HCT116 (cell line): ENCODE measurements at regions not wholly inside any gene's neighbourhood (a gene's known extent, or its start where the extent isn't known, plus 50 kb on each side); places are given as distances from the start of the nearest gene placed in this dataset.

Experiments
- ATAC-seq: fragments of 200-7000 bp; cut with Tn5 transposase; 2 replicates; pipeline ENCODE4 v1.9.1; 2020; ENCODE audit warnings: mild to moderate bottlenecking, moderate library complexity
- BruUV-seq: library from RNA; stranded (reverse); fragments of 400-500 nt; replicated peaks from 2 replicates; lab custom pipeline; 2021; lab: Mats Ljungman, UMichigan
- CTCF ChIA-PET: fragments of 300-600 bp; sonication (Branson Sonifier 250); formaldehyde crosslinking; loops from one replicate; lab custom pipeline; 2021; ENCODE audit warnings: antibody characterized with exemption; lab: Charles Lee
- POLR2A ChIA-PET: fragments of 300-600, 350-600 bp; sonication (Branson Sonifier 250); formaldehyde crosslinking; loops from one replicate; lab custom pipeline; 2021; ENCODE audit warnings: antibody characterized with exemption; lab: Charles Lee
- RAD21 ChIA-PET, 2 experiments: fragments of 300-600 bp; sonication (Branson Sonifier 250); formaldehyde crosslinking; loops; one replicate each; lab custom pipeline; 2023; ENCODE audit warnings: low total read pairs in 2 of 2; ENCODE audit not compliant: uncharacterized antibody in 2 of 2, unreplicated experiment in 2 of 2, low non-redundant PET in 1 of 2; lab: Charles Lee
- DNase-seq: peaks from one replicate; pipeline ENCODE4 v3.0.0-alpha.2; 2010; ENCODE audit warnings: low read depth, low spot score
- H2AFZ ChIP-seq: fragments of 200-600 bp; shearing (Covaris generic), sonication (generic); 2 replicates; pipeline ENCODE4 v1.6.1; 2017; ENCODE audit warnings: low read depth, mixed run types, mixed read lengths, antibody characterized with exemption, low read length; ENCODE audit not compliant: poor library complexity, severe bottlenecking
- H3K27ac ChIP-seq: 2 replicates; pipeline ENCODE4 v1.5.1; 2012; ENCODE audit warnings: low read depth, low read length
- H3K27me3 ChIP-seq: fragments of 200-600 bp; sonication (generic); 2 replicates; pipeline ENCODE4 v1.6.1; 2016; ENCODE audit warnings: mixed run types, low read length, mixed read lengths; ENCODE audit not compliant: insufficient read depth
- H3K36me3 ChIP-seq, 2 experiments: fragments of 200-500 bp in 1 of 2; fragments of 200-600 bp in 1 of 2; sonication (Bioruptor generic) in 1 of 2; sonication (generic) in 1 of 2; 2 replicates each; pipeline versions ENCODE4 v1.5.1 to v1.6.1; 2014 to 2016; ENCODE audit warnings: low read length in 2 of 2, inconsistent platforms in 1 of 2, mixed read lengths in 1 of 2, mixed run types in 1 of 2; ENCODE audit not compliant: insufficient read depth in 2 of 2, control insufficient read depth in 1 of 2
- H3K4me1 ChIP-seq, 2 experiments: fragments of 200-600 bp in 1 of 2; sonication (generic) in 1 of 2; 2 replicates each; pipeline versions ENCODE4 v1.5.1 to v1.6.1; 2012 to 2017; ENCODE audit warnings: low read length in 2 of 2, inconsistent platforms in 1 of 2, mild to moderate bottlenecking in 1 of 2, mixed read lengths in 1 of 2, mixed run types in 1 of 2, moderate library complexity in 1 of 2; ENCODE audit not compliant: insufficient read depth in 2 of 2, control insufficient read depth in 1 of 2
- H3K4me2 ChIP-seq: fragments of 200-600 bp; sonication (generic); 2 replicates; pipeline ENCODE4 v1.6.1; 2017; ENCODE audit warnings: mixed run types, low read length, mixed read lengths
- H3K4me3 ChIP-seq, 2 experiments: fragments of 200-600 bp in 1 of 2; sonication (generic) in 1 of 2; replicated peaks in 1 of 2; 2 replicates each; pipeline ENCODE4 v1.5.1; 2011 to 2016; ENCODE audit warnings: low read length in 2 of 2, control low read depth in 1 of 2, low read depth in 1 of 2, mild to moderate bottlenecking in 1 of 2, mixed read lengths in 1 of 2, mixed run types in 1 of 2
- H3K79me2 ChIP-seq: fragments of 200-600 bp; sonication (generic); 2 replicates; pipeline ENCODE4 v1.6.1; 2017; ENCODE audit warnings: mild to moderate bottlenecking, mixed run types, low read length, moderate library complexity, mixed read lengths; ENCODE audit not compliant: insufficient read depth
- H3K9ac ChIP-seq: fragments of 200-600 bp; sonication (generic); 2 replicates; pipeline ENCODE4 v1.6.1; 2016; ENCODE audit warnings: low read length, mixed read lengths
- H3K9me2 ChIP-seq: fragments of 200-600 bp; sonication (generic), shearing (Covaris generic); 2 replicates; pipeline ENCODE4 v1.6.1; 2017; ENCODE audit warnings: mixed run types, mild to moderate bottlenecking, moderate library complexity; ENCODE audit not compliant: insufficient read depth
- H3K9me3 ChIP-seq, 2 experiments: fragments of 200-500 bp in 1 of 2; fragments of 200-600 bp in 1 of 2; sonication (Bioruptor generic) in 1 of 2; sonication (generic) in 1 of 2; 2 replicates each; pipeline ENCODE4 v1.6.1; 2014 to 2017; ENCODE audit warnings: low read length in 2 of 2, mixed read lengths in 2 of 2, inconsistent platforms in 1 of 2, low read depth in 1 of 2, mild to moderate bottlenecking in 1 of 2, mixed run types in 1 of 2, moderate library complexity in 1 of 2; ENCODE audit not compliant: control insufficient read depth in 1 of 2, insufficient read depth in 1 of 2
- H4K20me1 ChIP-seq: fragments of 200-600 bp; sonication (generic), shearing (Covaris generic); 2 replicates; pipeline ENCODE4 v1.6.1; 2017; ENCODE audit warnings: mixed run types, mild to moderate bottlenecking, moderate library complexity; ENCODE audit not compliant: insufficient read depth
- ATF3 ChIP-seq: IDR thresholded peaks from 2 replicates; pipeline ENCODE4 v1.6.1; 2012
- EGR1 ChIP-seq: IDR thresholded peaks from 2 replicates; pipeline ENCODE4 v1.6.1; 2012; ENCODE audit warnings: low read depth
- ELF1 ChIP-seq: IDR thresholded peaks from 2 replicates; pipeline ENCODE4 v1.6.1; 2012; ENCODE audit warnings: low read depth, borderline replicate concordance
- EZH2 ChIP-seq: fragments of 200-600 bp; sonication (generic); IDR thresholded peaks from 2 replicates; pipeline ENCODE4 v1.6.1; 2017; ENCODE audit warnings: antibody characterized with exemption, mixed run types
- EZH2phosphoT487 ChIP-seq: fragments of 200-600 bp; IDR thresholded peaks from 2 replicates; pipeline ENCODE4 v1.6.1; 2018; ENCODE audit warnings: antibody characterized with exemption, borderline replicate concordance
- JUND ChIP-seq: IDR thresholded peaks from 2 replicates; pipeline ENCODE4 v1.6.1; 2012
- MAX ChIP-seq: IDR thresholded peaks from 2 replicates; pipeline ENCODE4 v1.6.1; 2012
- REST ChIP-seq: IDR thresholded peaks from 2 replicates; pipeline ENCODE4 v1.6.1; 2012; ENCODE audit warnings: low read depth
- SP1 ChIP-seq: IDR thresholded peaks from 2 replicates; pipeline ENCODE4 v1.6.1; 2012; ENCODE audit warnings: low read depth
- SRF ChIP-seq: IDR thresholded peaks from 2 replicates; pipeline ENCODE4 v1.6.1; 2012; ENCODE audit warnings: low read depth
- TCF7L2 ChIP-seq: IDR thresholded peaks from 2 replicates; pipeline ENCODE4 v1.7.0; 2011; ENCODE audit warnings: borderline replicate concordance, inconsistent platforms; ENCODE audit not compliant: insufficient read depth, insufficient read length; ENCODE audit errors: extremely low read depth
- YY1 ChIP-seq: IDR thresholded peaks from 2 replicates; pipeline ENCODE4 v1.6.1; 2011; ENCODE audit warnings: low read length, low read depth, moderate library complexity, mild to moderate bottlenecking; ENCODE audit not compliant: insufficient replicate concordance; ENCODE audit errors: extremely low read depth
- ZBTB33 ChIP-seq: IDR thresholded peaks from 2 replicates; pipeline ENCODE4 v1.6.1; 2011; ENCODE audit warnings: mild to moderate bottlenecking, low read length, moderate library complexity; ENCODE audit not compliant: insufficient replicate concordance; ENCODE audit errors: extremely low read depth
- ZNF274 ChIP-seq: fragments of 200-500 bp; sonication (Bioruptor generic); IDR thresholded peaks from 2 replicates; pipeline ENCODE4 v1.6.1; 2014; ENCODE audit warnings: mild to moderate bottlenecking, low read depth, low read length, inconsistent platforms
- intact Hi-C: fragments of 100-400 bp; cut with micrococcal nuclease; formaldehyde crosslinking; loops from 2 replicates; pipeline ENCODE4 v1.10.0; 2022

- no TSS peak for BruUV-seq
- POLR2A ChIA-PET, result no interaction called here
- Histone ChIP-seq H3K36me3 (no peaks in the 10 kb centered on the region), H3K4me1 (no peaks in the 10 kb centered on the region)
- TF ChIP-seq EGR1, result no peak
- TF ChIP-seq, all 23 proteins: peak for 0
- Histone ChIP-seq H3K27ac (no peak overlapping the region), H3K4me2 (no peak overlapping the region), H2AFZ (no peak overlapping the region), H3K9me3 (peaks cover 7 to 10% of the 10 kb centered on the region in 2 experiments; a peak in 2 of 4 replicates), H3K79me2 (no peaks in the 10 kb centered on the region), H3K4me3 (no peak overlapping the region), H3K27me3 (no peaks in the 10 kb centered on the region), H4K20me1 (no peaks in the 10 kb centered on the region), H3K9ac (no peak overlapping the region), H3K9me2 (no peaks in the 10 kb centered on the region)
- intact Hi-C loops, result no loop called here
- CTCF ChIA-PET, result no interaction called here
- ATAC-seq (no peak), DNase-seq (no peak)
- RAD21 ChIA-PET, result interaction anchor here in 1 of 2 experiments (0.7 kb wide), 1 partner anchor 13 kb away, joined by 4 read pairs; no protein-coding TSS in a partner anchor
Measured at GRCh38 chr13:50377726-50378270, 362.6 kb downstream of the KCNRG start.

- Histone ChIP-seq H3K9ac (no peak overlapping the region), H3K4me1 (no peaks in the 10 kb centered on the region), H2AFZ (no peak overlapping the region), H3K9me2 (no peaks in the 10 kb centered on the region), H3K9me3 (peaks cover 7 to 10% of the 10 kb centered on the region in 2 experiments; a peak in 2 of 4 replicates), H3K27ac (no peak overlapping the region), H3K4me2 (no peak overlapping the region), H3K36me3 (no peaks in the 10 kb centered on the region), H3K27me3 (no peaks in the 10 kb centered on the region), H3K4me3 (no peak overlapping the region), H4K20me1 (no peaks in the 10 kb centered on the region), H3K79me2 (no peaks in the 10 kb centered on the region)
- ChIA-PET POLR2A (no interaction called here), CTCF (no interaction called here), RAD21 (no interaction called here)
- no peak for ATAC-seq
- intact Hi-C loops, result no loop called here
- BruUV-seq, result no TSS peak
- DNase-seq, result no peak
- no peak for TF ChIP-seq EZH2phosphoT487
- no peak for TF ChIP-seq ZNF274
- TF ChIP-seq TCF7L2, result no peak
- no peak for TF ChIP-seq JUND
- TF ChIP-seq ZBTB33, result no peak
- no peak for TF ChIP-seq YY1
- no peak for TF ChIP-seq MAX
- TF ChIP-seq SRF, result no peak
- no peak for TF ChIP-seq SP1
- TF ChIP-seq REST, result no peak
- TF ChIP-seq EZH2, result no peak
- no peak for TF ChIP-seq ELF1
- no peak for TF ChIP-seq ATF3
Measured at GRCh38 chr13:50378509-50379044, 363.3 kb downstream of the KCNRG start.
